ENCODE measurements at regions not wholly inside any gene's neighbourhood (a gene's known extent, or its start where the extent isn't known, plus 50 kb on each side); places are given as distances from the start of the nearest gene placed in this dataset.

GRCh38 chr19:33878030-33878544 is 81.4 kb downstream of the KCTD15 start:
- H3K4me1 ChIP-seq (ENCODE audit: control insufficient read depth in 1 of 2, insufficient read depth in 2 of 2, low read length in 2 of 2): no peaks in the 10 kb centered on the region
- H3K27me3 ChIP-seq (ENCODE audit: control insufficient read depth in 1 of 2, insufficient read depth in 2 of 2, low read length in 1 of 2): no peaks in the 10 kb centered on the region
- 84% methylated on average over 13 of the region's 13 CpGs for WGBS, 2 donors
- DNase-seq: peak in 1 of 2 donors; percentile 9
- no peak for ATAC-seq (ENCODE audit: low FRiP score)
- H3K27ac ChIP-seq (ENCODE audit: low read depth in 1 of 2, low read length in 2 of 2): no peak overlapping the region
- H3K36me3 ChIP-seq (ENCODE audit: control insufficient read depth in 1 of 2, insufficient read depth in 2 of 2, low read length in 1 of 2): no peaks in the 10 kb centered on the region
- intact Hi-C loops (cut with DNase I): no loop called here
- H3K9me3 ChIP-seq (ENCODE audit: control insufficient read depth, low read length): no peaks in the 10 kb centered on the region
- H3K4me3 ChIP-seq (ENCODE audit: low read length in 2 of 2): no peak overlapping the region

GRCh38 chr19:33878910-33879810 is 82.5 kb downstream of the KCTD15 start:
- Histone ChIP-seq H3K4me3 (ENCODE audit: low read length in 2 of 2) (no peak overlapping the region), H3K36me3 (ENCODE audit: control insufficient read depth in 1 of 2, insufficient read depth in 2 of 2, low read length in 1 of 2) (no peaks in the 10 kb centered on the region), H3K9me3 (ENCODE audit: control insufficient read depth, low read length) (no peaks in the 10 kb centered on the region), H3K4me1 (ENCODE audit: control insufficient read depth in 1 of 2, insufficient read depth in 2 of 2, low read length in 2 of 2) (no peaks in the 10 kb centered on the region), H3K27ac (ENCODE audit: low read depth in 1 of 2, low read length in 2 of 2) (no peak overlapping the region), H3K27me3 (ENCODE audit: control insufficient read depth in 1 of 2, insufficient read depth in 2 of 2, low read length in 1 of 2) (no peaks in the 10 kb centered on the region)
- WGBS, 2 donors: 89 to 90% methylated on average over 11 of the region's 11 CpGs
- ATAC-seq (ENCODE audit: low FRiP score): no peak
- peak in 1 of 2 donors; percentile 54 for DNase-seq
- intact Hi-C loops (cut with DNase I): no loop called here

- WGBS, 2 donors: 62 to 70% methylated on average over 15 of the region's 15 CpGs
- Histone ChIP-seq H3K36me3 (ENCODE audit: control insufficient read depth in 1 of 2, insufficient read depth in 2 of 2, low read length in 1 of 2) (no peaks in the 10 kb centered on the region), H3K27me3 (ENCODE audit: control insufficient read depth in 1 of 2, insufficient read depth in 2 of 2, low read length in 1 of 2) (no peaks in the 10 kb centered on the region), H3K9me3 (ENCODE audit: control insufficient read depth, low read length) (no peaks in the 10 kb centered on the region), H3K27ac (ENCODE audit: low read depth in 1 of 2, low read length in 2 of 2) (no peak overlapping the region), H3K4me1 (ENCODE audit: control insufficient read depth in 1 of 2, insufficient read depth in 2 of 2, low read length in 2 of 2) (no peaks in the 10 kb centered on the region), H3K4me3 (ENCODE audit: low read length in 2 of 2) (no peak overlapping the region)
- DNase-seq (peak in 1 of 2 donors; percentile 71), ATAC-seq (ENCODE audit: low FRiP score) (no peak)
- intact Hi-C loops (cut with DNase I): no loop called here
Measured at GRCh38 chr19:33879818-33880575, 83.3 kb downstream of the KCTD15 start.

- H3K27ac ChIP-seq (ENCODE audit: low read depth in 1 of 2, low read length in 2 of 2): no peak overlapping the region
- no peaks in the 10 kb centered on the region for H3K4me1 ChIP-seq (ENCODE audit: control insufficient read depth in 1 of 2, insufficient read depth in 2 of 2, low read length in 2 of 2)
- no peak overlapping the region for H3K4me3 ChIP-seq (ENCODE audit: low read length in 2 of 2)
- 4% methylated on average over 12 of the region's 12 CpGs for WGBS, 2 donors
- ATAC-seq (ENCODE audit: low FRiP score) (no peak), DNase-seq (peak in 1 of 2 donors; percentile 68)
- H3K36me3 ChIP-seq (ENCODE audit: control insufficient read depth in 1 of 2, insufficient read depth in 2 of 2, low read length in 1 of 2): no peaks in the 10 kb centered on the region
- H3K27me3 ChIP-seq (ENCODE audit: control insufficient read depth in 1 of 2, insufficient read depth in 2 of 2, low read length in 1 of 2): no peaks in the 10 kb centered on the region
- no peaks in the 10 kb centered on the region for H3K9me3 ChIP-seq (ENCODE audit: control insufficient read depth, low read length)
- intact Hi-C loops (cut with DNase I): no loop called here
Measured at GRCh38 chr19:33883859-33884519, 87.3 kb downstream of the KCTD15 start.

GRCh38 chr19:33885236-33885635 is 88.6 kb downstream of the KCTD15 start:
- WGBS, 2 donors: 85 to 88% methylated on average over 6 of the region's 6 CpGs
- H3K9me3 ChIP-seq (ENCODE audit: control insufficient read depth, low read length): no peaks in the 10 kb centered on the region
- no peaks in the 10 kb centered on the region for H3K36me3 ChIP-seq (ENCODE audit: control insufficient read depth in 1 of 2, insufficient read depth in 2 of 2, low read length in 1 of 2)
- no peak overlapping the region for H3K4me3 ChIP-seq (ENCODE audit: low read length in 2 of 2)
- ATAC-seq (ENCODE audit: low FRiP score) (no peak), DNase-seq (peak in 1 of 2 donors; percentile 11)
- no peaks in the 10 kb centered on the region for H3K27me3 ChIP-seq (ENCODE audit: control insufficient read depth in 1 of 2, insufficient read depth in 2 of 2, low read length in 1 of 2)
- H3K4me1 ChIP-seq (ENCODE audit: control insufficient read depth in 1 of 2, insufficient read depth in 2 of 2, low read length in 2 of 2): no peaks in the 10 kb centered on the region
- H3K27ac ChIP-seq (ENCODE audit: low read depth in 1 of 2, low read length in 2 of 2): no peak overlapping the region
- intact Hi-C loops (cut with DNase I): no loop called here

- WGBS, 2 donors: 29 to 31% methylated on average over 11 of the region's 11 CpGs
- Histone ChIP-seq H3K27ac (ENCODE audit: low read depth in 1 of 2, low read length in 2 of 2) (no peak overlapping the region), H3K27me3 (ENCODE audit: control insufficient read depth in 1 of 2, insufficient read depth in 2 of 2, low read length in 1 of 2) (no peaks in the 10 kb centered on the region), H3K4me1 (ENCODE audit: control insufficient read depth in 1 of 2, insufficient read depth in 2 of 2, low read length in 2 of 2) (no peaks in the 10 kb centered on the region), H3K4me3 (ENCODE audit: low read length in 2 of 2) (no peak overlapping the region), H3K9me3 (ENCODE audit: control insufficient read depth, low read length) (no peaks in the 10 kb centered on the region), H3K36me3 (ENCODE audit: control insufficient read depth in 1 of 2, insufficient read depth in 2 of 2, low read length in 1 of 2) (no peaks in the 10 kb centered on the region)
- intact Hi-C loops (cut with DNase I): no loop called here
- DNase-seq (peak in 1 of 2 donors; percentile 43), ATAC-seq (ENCODE audit: low FRiP score) (no peak)
Measured at GRCh38 chr19:33887891-33888290, 91.2 kb downstream of the KCTD15 start.

- no peaks in the 10 kb centered on the region for H3K36me3 ChIP-seq (ENCODE audit: control insufficient read depth in 1 of 2, insufficient read depth in 2 of 2, low read length in 1 of 2)
- intact Hi-C loops (cut with DNase I): no loop called here
- H3K9me3 ChIP-seq (ENCODE audit: control insufficient read depth, low read length): no peaks in the 10 kb centered on the region
- 97 to 98% methylated on average over 3 of the region's 3 CpGs for WGBS, 2 donors
- no peaks in the 10 kb centered on the region for H3K27me3 ChIP-seq (ENCODE audit: control insufficient read depth in 1 of 2, insufficient read depth in 2 of 2, low read length in 1 of 2)
- H3K4me3 ChIP-seq (ENCODE audit: low read length in 2 of 2): no peak overlapping the region
- no peak for ATAC-seq (ENCODE audit: low FRiP score)
- H3K4me1 ChIP-seq (ENCODE audit: control insufficient read depth in 1 of 2, insufficient read depth in 2 of 2, low read length in 2 of 2): no peaks in the 10 kb centered on the region
- no peak for DNase-seq
- no peak overlapping the region for H3K27ac ChIP-seq (ENCODE audit: low read depth in 1 of 2, low read length in 2 of 2)
Measured at GRCh38 chr19:33888665-33889064, 92.0 kb downstream of the KCTD15 start.

- DNase-seq (no peak), ATAC-seq (ENCODE audit: low FRiP score) (no peak)
- Histone ChIP-seq H3K36me3 (ENCODE audit: control insufficient read depth in 1 of 2, insufficient read depth in 2 of 2, low read length in 1 of 2) (no peaks in the 10 kb centered on the region), H3K27me3 (ENCODE audit: control insufficient read depth in 1 of 2, insufficient read depth in 2 of 2, low read length in 1 of 2) (no peaks in the 10 kb centered on the region), H3K4me3 (ENCODE audit: low read length in 2 of 2) (no peak overlapping the region), H3K4me1 (ENCODE audit: control insufficient read depth in 1 of 2, insufficient read depth in 2 of 2, low read length in 2 of 2) (no peaks in the 10 kb centered on the region), H3K27ac (ENCODE audit: low read depth in 1 of 2, low read length in 2 of 2) (no peak overlapping the region), H3K9me3 (ENCODE audit: control insufficient read depth, low read length) (no peaks in the 10 kb centered on the region)
- WGBS, 2 donors: 92 to 95% methylated on average over 2 of the region's 2 CpGs
- intact Hi-C loops (cut with DNase I): no loop called here
Measured at GRCh38 chr19:33890569-33890968, 93.9 kb downstream of the KCTD15 start.
